ENCODE measurements at regions not wholly inside any gene's neighbourhood (a gene's known extent, or its start where the extent isn't known, plus 50 kb on each side); places are given as distances from the start of the nearest gene placed in this dataset.

- TF ChIP-seq E2F6 (IDR thresholded peaks at IDR 0.05; ENCODE audit: borderline replicate concordance, low read depth) (no peak), HOXB13 (CRISPR knock-in tag; IDR thresholded peaks at IDR 0.05; ENCODE audit: low read depth) (no peak), POLR2AphosphoS2 (conservative IDR thresholded peaks at IDR 0.05; ENCODE audit: low read length) (no peak), CHD2 (IDR thresholded peaks at IDR 0.05; ENCODE audit: low read length, partially characterized antibody) (no peak), RFX5 (IDR thresholded peaks at IDR 0.05) (no peak), MAFK (IDR thresholded peaks at IDR 0.05; ENCODE audit: partially characterized antibody) (no peak), TP53 (CRISPR knock-in tag; IDR thresholded peaks at IDR 0.05) (no peak), EHMT2 (IDR thresholded peaks at IDR 0.05; ENCODE audit: low read depth) (no peak), SREBF2 (IDR thresholded peaks at IDR 0.05) (no peak), MYC (IDR thresholded peaks at IDR 0.05; ENCODE audit: borderline replicate concordance, low read length) (no peak), TFCP2L1 (CRISPR knock-in tag; IDR thresholded peaks at IDR 0.05) (no peak), MAZ (IDR thresholded peaks at IDR 0.05; ENCODE audit: borderline replicate concordance, low read depth, low read length) (no peak)
- TF ChIP-seq, protein P1, sequence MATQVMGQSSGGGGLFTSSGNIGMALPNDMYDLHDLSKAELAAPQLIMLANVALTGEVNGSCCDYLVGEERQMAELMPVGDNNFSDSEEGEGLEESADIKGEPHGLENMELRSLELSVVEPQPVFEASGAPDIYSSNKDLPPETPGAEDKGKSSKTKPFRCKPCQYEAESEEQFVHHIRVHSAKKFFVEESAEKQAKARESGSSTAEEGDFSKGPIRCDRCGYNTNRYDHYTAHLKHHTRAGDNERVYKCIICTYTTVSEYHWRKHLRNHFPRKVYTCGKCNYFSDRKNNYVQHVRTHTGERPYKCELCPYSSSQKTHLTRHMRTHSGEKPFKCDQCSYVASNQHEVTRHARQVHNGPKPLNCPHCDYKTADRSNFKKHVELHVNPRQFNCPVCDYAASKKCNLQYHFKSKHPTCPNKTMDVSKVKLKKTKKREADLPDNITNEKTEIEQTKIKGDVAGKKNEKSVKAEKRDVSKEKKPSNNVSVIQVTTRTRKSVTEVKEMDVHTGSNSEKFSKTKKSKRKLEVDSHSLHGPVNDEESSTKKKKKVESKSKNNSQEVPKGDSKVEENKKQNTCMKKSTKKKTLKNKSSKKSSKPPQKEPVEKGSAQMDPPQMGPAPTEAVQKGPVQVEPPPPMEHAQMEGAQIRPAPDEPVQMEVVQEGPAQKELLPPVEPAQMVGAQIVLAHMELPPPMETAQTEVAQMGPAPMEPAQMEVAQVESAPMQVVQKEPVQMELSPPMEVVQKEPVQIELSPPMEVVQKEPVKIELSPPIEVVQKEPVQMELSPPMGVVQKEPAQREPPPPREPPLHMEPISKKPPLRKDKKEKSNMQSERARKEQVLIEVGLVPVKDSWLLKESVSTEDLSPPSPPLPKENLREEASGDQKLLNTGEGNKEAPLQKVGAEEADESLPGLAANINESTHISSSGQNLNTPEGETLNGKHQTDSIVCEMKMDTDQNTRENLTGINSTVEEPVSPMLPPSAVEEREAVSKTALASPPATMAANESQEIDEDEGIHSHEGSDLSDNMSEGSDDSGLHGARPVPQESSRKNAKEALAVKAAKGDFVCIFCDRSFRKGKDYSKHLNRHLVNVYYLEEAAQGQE (IDR thresholded peaks at IDR 0.05) = no peak
- TF ChIP-seq, protein P2, sequence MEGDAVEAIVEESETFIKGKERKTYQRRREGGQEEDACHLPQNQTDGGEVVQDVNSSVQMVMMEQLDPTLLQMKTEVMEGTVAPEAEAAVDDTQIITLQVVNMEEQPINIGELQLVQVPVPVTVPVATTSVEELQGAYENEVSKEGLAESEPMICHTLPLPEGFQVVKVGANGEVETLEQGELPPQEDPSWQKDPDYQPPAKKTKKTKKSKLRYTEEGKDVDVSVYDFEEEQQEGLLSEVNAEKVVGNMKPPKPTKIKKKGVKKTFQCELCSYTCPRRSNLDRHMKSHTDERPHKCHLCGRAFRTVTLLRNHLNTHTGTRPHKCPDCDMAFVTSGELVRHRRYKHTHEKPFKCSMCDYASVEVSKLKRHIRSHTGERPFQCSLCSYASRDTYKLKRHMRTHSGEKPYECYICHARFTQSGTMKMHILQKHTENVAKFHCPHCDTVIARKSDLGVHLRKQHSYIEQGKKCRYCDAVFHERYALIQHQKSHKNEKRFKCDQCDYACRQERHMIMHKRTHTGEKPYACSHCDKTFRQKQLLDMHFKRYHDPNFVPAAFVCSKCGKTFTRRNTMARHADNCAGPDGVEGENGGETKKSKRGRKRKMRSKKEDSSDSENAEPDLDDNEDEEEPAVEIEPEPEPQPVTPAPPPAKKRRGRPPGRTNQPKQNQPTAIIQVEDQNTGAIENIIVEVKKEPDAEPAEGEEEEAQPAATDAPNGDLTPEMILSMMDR (IDR thresholded peaks at IDR 0.05) = no peak
- Histone ChIP-seq H3K9me3 (no peaks in the 10 kb centered on the region), H3K4me2 (no peak overlapping the region; the same call in 2 of the 3 replicates), H3K27ac (peak overlapping the region; percentile 59 to 71; a peak in 5 of 6 replicates), H3K4me3 (no peak overlapping the region), H3K4me1 (peaks cover 44% of the 10 kb centered on the region)
- ChIA-PET POLR2A (no interaction called here), CTCF (interaction anchor here (1.0 to 2.8 kb wide), 8 partner anchors 9 to 458 kb away, joined by 3 to 12 read pairs (median 6); no protein-coding TSS in a partner anchor)
- DNase-seq (ENCODE audit: low read depth in 1 of 2, low spot score in 1 of 2) (no peak), FAIRE-seq (no peak), ATAC-seq (no peak)
- 88% methylated on average over 2 of the region's 2 CpGs for WGBS (ENCODE audit: missing lambda C conversion rate)
These were observed 55.4 kb upstream of the RASSF6 start for GRCh38 chr4:73675623-73676022.

DNA sequence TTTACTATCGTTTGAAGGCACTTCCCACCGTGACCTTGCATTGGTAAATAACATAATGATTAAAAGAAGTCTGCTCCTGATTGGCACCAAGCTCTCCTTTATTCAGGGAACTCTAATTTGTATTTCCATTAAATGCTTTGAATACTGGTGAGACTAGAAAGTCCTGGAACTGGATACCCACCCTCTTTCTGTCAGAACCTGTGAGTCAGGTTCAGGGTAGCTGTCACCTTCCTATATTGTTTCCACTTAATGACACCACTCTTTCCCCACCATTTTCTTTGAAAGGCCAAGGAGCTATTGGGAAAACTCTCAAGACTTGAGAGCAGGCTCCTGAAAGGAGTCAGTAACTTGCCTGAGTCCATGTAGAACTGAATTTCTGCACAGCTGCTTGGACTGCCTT lies 55.9 kb upstream of the RASSF6 start:
- FAIRE-seq = no peak

More for the DNA sequence above, 55.9 kb upstream of the RASSF6 start:
- Histone ChIP-seq H3K4me3 (no peak overlapping the region), H3K4me2 (peak overlapping the region; percentile 55; the same call in 2 of the 3 replicates), H3K4me1 (peaks cover 45% of the 10 kb centered on the region), H3K9me3 (no peaks in the 10 kb centered on the region), H3K27ac (peak overlapping the region; percentile 59 to 71)
- ChIA-PET CTCF (interaction anchor here (1.0 to 2.8 kb wide), 7 partner anchors 8 to 458 kb away, joined by 3 to 12 read pairs (median 8); no protein-coding TSS in a partner anchor), POLR2A (no interaction called here)
- DNase-seq (ENCODE audit: low read depth in 1 of 2, low spot score in 1 of 2) = no peak
- WGBS (ENCODE audit: missing lambda C conversion rate) = 89% methylated on average over 2 of the region's 2 CpGs
- TF ChIP-seq ZSCAN20 (CRISPR knock-in tag; IDR thresholded peaks at IDR 0.05) (no peak), CBX8 (IDR thresholded peaks at IDR 0.05) (no peak), CEBPB (IDR thresholded peaks at IDR 0.05) (no peak), RFX5 (IDR thresholded peaks at IDR 0.05) (no peak)
- TF ChIP-seq, protein P1 (IDR thresholded peaks at IDR 0.05) = no peak
- ATAC-seq = no peak

Data from A549 (cell line).